Glomerular endothelial cell (primary cell): ENCODE measurements at regions not wholly inside any gene's neighbourhood (a gene's known extent, or its start where the extent isn't known, plus 50 kb on each side); places are given as distances from the start of the nearest gene placed in this dataset.

Experiments
- DNase-seq: peaks from one replicate; pipeline ENCODE4 v3.0.0-alpha.2; 2011; ENCODE audit warnings: low read depth, low spot score; ENCODE audit errors: extremely low read depth

DNA sequence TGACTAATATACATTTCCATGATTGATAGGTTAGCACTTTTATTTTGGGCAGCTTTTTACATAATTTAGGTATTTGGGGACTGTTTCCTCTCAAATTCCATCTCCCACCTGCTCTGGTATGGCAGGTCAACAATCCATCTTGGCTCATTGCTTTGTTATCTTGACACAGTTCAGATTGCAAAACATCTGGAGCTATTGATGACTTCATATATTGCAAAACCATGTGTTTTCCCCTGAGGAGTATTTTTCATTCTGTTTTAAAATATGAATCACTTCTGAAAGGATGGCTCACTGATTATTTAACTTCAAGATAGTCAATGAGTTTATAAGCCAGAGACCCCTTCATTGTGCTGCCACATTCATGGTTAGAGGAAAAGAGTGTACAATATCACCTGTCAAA is 1206.0 kb upstream of the C9orf72 start:
- DNase-seq, result no peak

DNA sequence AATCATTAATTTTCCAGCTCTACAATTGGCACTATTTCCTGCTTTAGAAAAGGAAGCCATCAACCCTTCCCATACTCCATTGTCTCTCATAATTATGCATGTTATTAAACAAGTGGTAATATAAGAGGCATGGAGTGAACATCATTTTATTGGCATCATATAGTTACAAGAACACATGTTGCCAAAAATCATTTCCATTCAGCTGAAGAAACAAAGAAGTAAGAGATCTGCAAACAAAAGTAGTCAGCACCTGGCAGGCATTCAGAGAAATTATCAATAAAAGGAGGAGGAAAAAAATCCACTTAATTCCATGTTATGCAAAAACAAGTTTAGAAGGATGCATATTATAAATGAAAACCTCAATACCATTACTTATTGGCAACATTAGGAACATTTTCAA is 1208.2 kb upstream of the C9orf72 start:
- DNase-seq, result no peak

- no peak for DNase-seq
These were observed 1209.3 kb upstream of the C9orf72 start for GRCh38 chr9:28782630-28783029.

DNA sequence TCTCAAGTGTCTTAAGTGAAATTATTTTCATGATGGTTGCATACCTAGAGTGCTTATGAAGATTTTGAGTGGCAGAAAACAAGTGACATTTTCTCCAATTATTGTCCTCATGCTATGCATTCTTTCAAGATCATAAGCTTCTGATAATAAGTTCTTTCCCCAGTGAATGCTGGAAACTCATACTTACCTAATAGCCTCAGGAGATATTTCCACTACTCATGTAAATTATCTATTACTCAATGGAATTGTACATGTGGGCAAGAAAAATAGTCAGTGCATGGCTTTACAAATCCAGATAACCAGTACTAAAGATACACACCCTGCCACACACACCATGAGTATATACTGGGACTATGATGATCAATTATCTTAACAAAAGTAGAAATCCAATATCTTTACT is 1219.4 kb upstream of the C9orf72 start:
- DNase-seq, result no peak

- DNase-seq, result no peak
These were observed 1226.6 kb upstream of the C9orf72 start for GRCh38 chr9:28799876-28800275.

DNA sequence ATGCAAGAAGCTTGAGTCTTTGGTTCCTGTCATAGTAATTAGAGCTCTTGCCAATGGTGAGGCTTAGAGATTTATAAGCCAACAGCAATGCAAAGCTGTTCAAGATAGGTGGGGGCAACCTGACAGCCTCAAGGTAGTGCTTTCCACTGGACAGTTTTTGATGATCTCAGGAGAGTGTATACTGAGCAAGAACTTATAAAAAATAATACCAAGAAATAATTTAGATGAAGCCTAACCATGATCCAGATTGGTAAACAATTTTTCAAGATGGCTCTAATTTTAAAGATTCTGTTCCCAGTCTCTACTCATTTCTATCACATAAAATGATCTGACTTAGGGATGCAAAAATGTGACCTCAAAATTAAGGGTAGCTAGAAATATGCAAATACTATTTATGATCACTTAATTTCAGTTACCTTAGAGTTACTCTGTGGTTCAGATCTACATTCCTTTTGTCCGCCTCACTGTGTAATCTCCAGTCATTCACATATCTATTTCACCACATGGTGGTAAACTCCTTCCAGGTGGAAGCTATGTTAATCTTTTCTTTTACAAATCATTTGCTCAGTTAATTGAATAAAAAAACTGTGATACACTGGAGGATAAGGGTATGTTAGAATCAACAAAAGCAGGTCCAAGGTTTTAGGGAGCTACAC is 1228.0 kb upstream of the C9orf72 start:
- no peak for DNase-seq

DNA sequence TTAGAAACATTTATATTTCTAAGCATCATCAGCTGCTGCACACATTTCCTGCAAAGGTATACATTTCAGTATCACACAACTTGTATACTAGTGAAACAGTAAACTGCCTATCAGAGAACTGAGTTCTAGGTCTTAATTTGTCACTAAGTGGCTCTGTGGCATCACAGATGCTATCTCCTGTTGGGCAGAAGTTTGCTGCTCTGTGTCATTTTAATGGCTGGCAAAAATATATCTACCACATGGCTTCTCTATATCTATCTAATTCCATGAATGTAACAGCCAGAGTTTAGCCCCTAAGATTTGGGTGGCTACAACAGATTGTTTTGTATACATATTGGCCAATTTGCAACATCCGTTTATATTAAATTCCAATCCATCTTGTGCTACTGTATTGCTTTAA is 1231.9 kb upstream of the C9orf72 start:
- DNase-seq, result no peak

DNA sequence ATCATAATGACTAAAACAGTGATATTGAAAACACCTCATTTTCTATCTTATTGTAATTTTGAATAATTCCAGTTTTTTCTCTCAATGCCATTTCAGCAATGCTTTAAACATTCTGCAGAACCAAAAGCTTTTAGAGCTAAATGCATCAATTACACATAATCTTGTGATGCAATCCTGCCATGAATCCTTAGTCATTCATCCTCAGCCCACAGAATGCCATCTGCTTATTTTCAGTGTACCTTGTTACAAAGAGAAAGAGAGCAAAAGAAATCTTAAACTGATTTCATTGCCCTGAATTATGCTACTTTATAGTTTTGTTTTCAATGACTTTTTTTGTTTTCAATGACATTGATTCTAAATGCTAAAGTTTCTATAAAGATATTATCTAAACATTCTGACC is 1234.8 kb upstream of the C9orf72 start:
- no peak for DNase-seq

GRCh38 chr9:28810388-28811075 is 1237.3 kb upstream of the C9orf72 start:
- DNase-seq, result no peak

- no peak for DNase-seq
These were observed 1247.5 kb upstream of the C9orf72 start for GRCh38 chr9:28820741-28821140.

- no peak for DNase-seq
These were observed 1248.0 kb upstream of the C9orf72 start for GRCh38 chr9:28821240-28821639.

DNA sequence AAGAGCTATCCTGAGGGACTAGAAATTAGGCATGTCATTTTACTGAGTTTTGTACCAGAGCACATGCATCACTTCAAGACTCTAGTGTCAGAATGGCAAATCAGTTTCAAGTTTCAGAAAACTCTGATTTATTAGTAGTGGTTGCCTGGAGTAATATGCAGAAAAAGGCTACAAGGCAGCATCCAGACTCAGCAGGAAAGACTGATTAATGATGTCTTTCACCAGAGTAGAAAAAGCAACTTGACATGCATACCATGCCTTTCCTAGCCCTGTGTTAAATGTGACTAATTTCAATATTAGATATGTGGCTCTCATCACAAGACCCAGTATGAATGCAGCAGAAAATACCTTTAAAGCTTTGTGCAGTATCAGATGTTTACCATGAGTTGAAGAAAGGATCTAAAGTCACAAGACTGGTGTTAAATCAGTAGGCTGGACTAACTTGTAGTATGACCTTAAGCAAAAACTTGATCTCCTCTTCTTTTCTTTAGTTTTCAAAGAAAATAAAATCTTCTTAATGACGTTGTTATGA is 1251.2 kb upstream of the C9orf72 start:
- no peak for DNase-seq

DNA sequence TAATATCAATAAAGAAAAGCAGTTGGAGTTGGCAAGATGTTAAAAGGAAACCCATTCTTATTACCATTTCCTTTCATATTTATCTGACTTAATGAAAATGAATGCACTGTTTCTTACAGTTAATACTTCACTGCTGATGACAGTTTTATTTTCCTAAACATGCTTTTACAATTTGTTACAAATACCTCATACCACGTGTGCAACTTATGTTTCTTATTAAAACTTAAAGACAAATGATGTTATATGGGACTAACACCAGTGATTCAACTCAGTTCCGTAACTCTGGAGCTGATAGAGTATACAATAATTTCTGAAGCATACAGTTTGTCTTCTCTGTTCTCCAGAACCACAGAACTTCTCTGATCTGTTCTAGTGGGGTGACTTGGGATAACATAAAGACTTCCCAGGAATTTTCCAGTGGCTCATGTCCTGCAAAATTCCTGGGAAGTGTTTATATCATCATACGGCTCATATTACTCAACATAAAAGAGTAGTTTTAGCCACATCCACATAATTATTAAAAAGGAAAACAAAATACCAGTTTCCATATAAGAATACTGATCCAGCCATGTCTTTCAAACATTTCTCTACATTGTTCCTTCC is 1259.0 kb upstream of the C9orf72 start:
- no peak for DNase-seq

GRCh38 chr9:28834156-28834555 is 1260.9 kb upstream of the C9orf72 start:
- no peak for DNase-seq

GRCh38 chr9:28839778-28840430 is 1266.6 kb upstream of the C9orf72 start:
- DNase-seq, result no peak

DNA sequence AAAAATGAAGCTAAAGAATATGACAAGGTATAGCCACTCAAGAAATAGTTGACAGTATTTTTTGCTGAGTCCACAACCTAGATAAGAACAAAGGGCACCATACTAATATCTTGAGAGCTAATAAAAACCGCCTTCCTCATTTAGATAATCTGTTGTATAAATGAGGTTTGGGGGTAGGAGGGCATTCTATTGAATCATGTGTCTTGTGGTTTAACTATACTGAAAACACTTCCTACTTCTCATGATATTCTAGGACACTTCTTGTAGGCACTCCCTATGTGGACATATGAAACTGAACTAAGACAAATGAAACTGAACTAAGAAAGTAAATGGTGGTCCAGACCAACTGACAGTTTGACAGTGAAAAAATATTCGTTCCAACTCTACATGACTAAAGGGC is 1268.5 kb upstream of the C9orf72 start:
- no peak for DNase-seq

- no peak for DNase-seq
These were observed 1274.0 kb upstream of the C9orf72 start for GRCh38 chr9:28847331-28847730.

DNA sequence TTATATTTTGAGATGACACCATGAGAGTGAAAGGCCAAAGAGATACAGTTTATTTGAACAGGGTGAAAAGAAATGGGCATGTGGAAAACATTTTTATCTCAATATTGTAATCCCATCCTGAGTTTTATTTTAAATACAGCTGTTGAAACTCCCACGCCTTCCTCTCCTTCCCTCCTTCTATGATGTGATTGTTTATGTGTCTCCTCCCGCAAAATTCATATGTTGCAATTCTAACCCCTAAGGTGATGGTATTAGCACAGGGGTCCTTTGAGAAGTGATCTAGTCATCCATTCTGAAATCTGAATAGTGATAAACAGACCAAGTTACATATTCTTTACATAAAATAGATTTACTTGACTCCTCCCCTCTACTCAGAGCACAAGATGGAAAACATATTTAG is 1275.4 kb upstream of the C9orf72 start:
- no peak for DNase-seq

DNA sequence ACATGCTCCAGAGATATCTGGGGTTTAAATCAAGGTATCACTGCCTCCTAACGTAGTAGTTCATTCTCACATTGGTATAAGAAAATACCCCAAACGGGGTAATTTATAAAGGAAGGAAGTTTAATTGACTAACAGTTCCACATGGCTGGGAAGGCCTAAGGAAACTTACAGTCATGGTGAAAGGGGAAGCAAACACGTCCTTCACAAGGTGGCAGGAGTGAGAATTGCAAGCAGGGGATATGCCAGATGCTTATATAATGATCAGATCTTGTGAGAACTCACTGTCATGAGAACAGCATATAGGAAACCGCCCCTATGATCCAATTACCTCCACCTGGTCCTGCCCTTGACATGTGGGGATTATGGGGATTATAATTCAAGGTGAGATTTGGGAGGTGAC is 1280.2 kb upstream of the C9orf72 start:
- DNase-seq, result no peak

DNA sequence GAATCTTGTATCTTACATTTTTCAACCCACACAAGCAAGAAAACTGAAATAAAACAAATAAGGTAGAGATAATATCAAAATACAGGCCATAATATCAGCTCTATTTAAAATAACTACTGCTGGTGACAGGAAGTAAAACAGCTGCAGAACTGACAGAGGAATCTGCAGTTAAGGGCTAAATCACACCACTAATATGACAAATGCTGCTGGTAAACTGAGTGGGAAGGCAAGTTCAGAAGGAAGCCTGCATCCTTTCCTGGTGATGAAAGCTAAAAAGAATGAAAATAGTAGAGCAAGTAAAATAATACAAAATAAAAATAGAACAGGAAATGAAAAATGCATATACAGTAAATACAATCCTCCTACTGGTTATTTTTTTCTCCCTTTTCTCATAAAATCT is 1293.7 kb upstream of the C9orf72 start:
- no peak for DNase-seq

DNA sequence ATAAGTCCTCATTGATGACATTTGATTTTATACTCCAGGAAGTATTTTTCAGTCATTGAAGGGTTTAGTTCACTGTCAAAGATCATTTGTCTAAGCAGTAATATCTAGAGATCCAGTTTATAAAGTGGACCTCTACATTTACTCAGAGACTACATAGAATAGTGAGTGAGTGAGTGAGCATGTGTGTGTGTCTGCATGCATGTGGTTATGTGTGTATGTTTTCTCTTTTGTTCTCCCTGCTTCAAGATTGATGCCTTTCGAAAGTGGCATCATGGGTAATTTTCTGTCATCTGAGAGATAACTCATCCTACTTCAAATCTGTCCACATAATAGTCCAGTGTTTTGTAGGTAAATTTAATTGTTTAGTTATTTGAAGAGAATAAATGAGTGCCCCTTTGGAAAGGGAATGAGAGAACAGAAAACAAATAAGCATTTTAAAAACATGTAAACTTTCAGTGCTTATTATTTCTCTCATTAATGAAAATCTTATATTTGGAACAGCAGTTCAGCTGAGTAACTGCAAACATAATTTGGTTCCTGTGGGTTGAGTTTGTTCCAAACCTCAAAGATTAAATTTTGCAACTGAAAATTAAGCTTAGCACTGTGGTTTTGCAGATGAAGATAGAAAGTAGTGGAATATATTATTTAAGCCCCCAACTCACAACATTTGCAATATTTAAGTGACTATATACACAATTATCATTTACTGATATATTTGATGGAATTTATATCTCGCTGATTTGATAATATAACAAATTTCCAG is 1295.1 kb upstream of the C9orf72 start:
- no peak for DNase-seq
